Head of caudate nucleus (tissue), 42 donors: ENCODE measurements at regions not wholly inside any gene's neighbourhood (a gene's known extent, or its start where the extent isn't known, plus 50 kb on each side); places are given as distances from the start of the nearest gene placed in this dataset.

Experiments
- DNase-seq, 42 donors: peaks; one replicate each; pipeline versions ENCODE4 v3.0.0 to v3.0.0-alpha.2; 2020 to 2021; ENCODE audit warnings: mixed read lengths in 7 of 42
- intact Hi-C: fragments of 100-400 bp; cut with DNase I; formaldehyde crosslinking; loops from one replicate; pipeline ENCODE4 v1.15.0; 2022

DNA sequence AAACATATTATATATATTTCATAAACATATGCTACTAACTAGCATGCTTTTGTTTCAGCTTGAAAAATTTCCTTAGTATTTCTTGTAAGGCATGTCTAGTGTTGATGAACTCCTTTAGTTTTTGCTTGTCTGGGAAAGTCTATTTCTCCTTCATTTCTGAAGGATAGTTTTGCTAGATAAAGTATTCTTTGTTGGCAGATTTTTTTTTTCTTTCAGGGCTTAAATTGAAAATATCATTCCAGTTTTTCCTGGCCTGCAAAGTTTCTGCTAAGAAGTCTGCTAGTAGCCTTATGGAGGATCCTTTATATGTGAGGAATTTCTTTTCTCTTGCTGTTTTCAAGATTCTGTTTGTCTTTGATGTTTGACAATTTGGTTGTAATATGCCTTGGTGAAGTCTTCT is 183.5 kb downstream of the SLC4A3 start:
- intact Hi-C loops: no loop called here
- DNase-seq: no peak

DNA sequence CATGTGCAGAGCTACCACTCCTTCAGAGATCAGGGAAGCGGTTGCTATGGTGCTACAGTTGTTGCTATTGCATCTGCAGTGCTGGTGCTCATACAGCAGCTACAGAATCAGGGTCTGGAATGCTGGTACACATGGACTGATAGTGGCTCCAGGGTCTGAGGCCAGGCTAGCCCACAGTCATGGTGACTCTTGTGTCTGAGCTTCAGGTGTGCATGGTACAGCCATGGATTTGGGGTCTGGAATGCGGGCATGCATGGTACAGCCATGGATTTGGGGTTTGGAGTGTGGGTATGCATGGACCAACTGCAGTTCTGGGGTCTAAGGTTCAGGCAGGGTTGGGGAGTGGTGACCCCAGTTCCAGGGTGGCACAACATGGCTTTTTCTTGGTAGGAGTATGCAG is 185.2 kb downstream of the SLC4A3 start:
- no peak for DNase-seq
- intact Hi-C loops: no loop called here

GRCh38 chr2:219820767-219821166 is 193.3 kb downstream of the SLC4A3 start:
- intact Hi-C loops: no loop called here
- no peak for DNase-seq

DNA sequence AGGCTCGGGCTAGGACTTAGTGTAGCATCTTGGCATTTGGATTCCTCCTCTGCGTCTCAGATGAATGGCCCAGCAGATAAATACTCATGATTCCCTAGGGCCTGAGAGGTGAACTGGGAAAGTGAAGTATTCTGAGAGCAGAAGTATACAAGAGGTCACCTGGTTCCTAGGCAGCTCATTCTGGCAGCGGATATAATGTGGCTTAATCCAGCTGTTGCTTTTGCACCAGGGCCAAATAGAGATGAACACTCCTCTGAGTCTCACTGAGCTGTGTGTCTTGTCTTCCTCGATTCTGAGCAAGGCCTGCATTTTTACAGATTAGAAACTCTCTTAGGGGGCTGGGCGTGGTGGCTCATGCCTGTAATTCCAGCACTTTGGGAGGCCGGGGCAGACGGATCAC is 196.1 kb downstream of the SLC4A3 start:
- no peak for DNase-seq
- intact Hi-C loops: no loop called here

GRCh38 chr2:219824996-219825395 is 197.6 kb downstream of the SLC4A3 start:
- DNase-seq: no peak
- intact Hi-C loops: no loop called here

DNA sequence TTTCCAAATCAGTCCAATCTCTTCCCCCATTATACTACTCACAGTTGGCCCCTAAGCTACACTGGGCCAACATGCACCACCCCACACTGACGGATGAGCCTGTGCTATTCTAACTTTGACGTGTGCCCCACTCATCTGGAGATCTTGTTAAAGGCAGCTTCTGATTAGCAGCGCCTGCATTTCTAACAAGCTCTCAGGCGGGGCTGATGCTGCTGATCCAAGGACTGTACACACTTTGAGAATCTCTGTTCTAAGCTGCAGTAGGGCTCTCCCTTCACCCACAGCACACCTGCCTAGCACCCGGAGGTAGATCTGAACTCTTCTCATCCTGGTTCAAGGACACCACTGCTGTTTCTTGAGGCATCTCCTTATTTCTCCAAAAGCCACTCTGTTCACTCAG is 200.7 kb downstream of the SLC4A3 start:
- intact Hi-C loops: no loop called here
- peak in 1 of 42 donors; percentile 9 for DNase-seq

DNA sequence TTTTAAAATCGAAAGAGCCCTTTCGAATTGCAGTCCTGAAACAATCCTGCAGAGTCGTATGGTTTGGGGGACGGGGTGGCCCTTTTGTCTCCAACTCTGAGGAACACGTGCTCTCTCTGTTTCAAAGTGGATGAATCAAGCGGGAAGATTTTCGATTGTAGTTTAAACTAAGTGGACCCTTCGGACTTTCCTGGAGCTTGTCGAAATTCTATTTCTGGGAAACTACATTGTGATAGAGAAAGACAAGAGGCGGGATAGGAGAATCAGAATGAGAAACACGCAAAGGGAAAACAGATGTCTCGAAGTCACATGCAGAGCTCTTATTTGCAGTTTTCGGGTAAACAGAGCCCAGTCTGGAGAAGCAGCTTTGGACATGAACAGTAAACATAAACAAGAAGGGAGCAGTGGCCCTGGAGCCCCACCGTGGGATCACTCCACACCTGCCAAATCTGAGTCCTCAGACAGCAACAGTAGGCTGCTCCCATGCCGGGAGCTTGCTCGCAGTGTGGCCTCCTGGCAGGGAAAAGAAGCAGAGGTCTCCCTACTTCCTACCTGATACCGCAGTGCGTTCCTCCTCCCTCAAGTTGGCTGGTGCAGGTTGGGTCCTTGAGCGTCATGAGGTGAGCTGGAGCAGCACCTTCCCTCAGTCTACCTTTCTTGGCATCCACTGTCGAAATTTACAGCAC is 202.4 kb downstream of the SLC4A3 start:
- intact Hi-C loops: no loop called here
- no peak for DNase-seq

DNA sequence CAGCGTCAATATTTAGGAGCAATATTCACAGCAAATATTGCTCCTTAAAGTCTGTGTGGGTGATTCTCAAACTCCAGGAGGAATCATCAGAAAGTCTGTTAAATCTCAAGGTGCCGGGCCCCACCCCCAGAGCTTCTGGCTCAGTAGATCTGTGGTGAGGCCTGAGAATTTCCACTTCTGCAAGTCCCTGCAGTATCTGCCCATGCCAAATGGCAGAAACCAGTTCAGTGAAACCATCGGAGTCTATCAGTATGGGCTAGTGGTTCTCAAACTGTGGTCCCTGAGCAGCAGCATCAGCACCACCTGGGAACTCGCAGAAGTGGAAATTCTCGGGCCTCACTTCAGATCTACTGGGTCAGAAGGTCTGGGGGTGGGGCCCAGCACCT is 202.9 kb downstream of the SLC4A3 start:
- intact Hi-C loops: no loop called here
- no peak for DNase-seq

GRCh38 chr2:219831957-219832356 is 204.5 kb downstream of the SLC4A3 start:
- intact Hi-C loops: no loop called here
- DNase-seq: no peak

GRCh38 chr2:219832904-219833303 is 205.5 kb downstream of the SLC4A3 start:
- intact Hi-C loops: no loop called here
- DNase-seq: no peak

DNA sequence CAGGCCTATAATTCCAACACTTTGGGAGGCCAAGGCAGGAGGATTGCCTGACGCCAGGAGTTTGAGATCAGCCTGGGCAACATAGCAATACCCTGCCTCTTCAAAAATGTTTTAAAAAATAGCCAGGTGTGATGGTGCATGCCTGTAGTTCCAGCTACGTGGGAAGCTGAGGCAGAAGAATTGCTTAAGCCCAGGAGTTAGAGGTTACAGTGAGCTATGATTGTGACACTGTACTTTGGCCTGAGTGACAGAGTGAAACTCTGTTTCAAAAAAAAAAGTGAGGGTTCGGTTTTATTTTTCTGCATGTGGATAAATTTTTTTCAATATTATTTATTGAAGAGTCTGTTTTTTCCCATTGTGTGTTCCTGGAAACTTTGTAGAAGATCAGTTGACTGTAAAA is 208.1 kb downstream of the SLC4A3 start:
- intact Hi-C loops: no loop called here
- DNase-seq: no peak

- peak in 15 of 42 donors; percentile 4 to 49 (median 21) for DNase-seq
- intact Hi-C loops: no loop called here
Measured at GRCh38 chr2:219836647-219837177, 209.3 kb downstream of the SLC4A3 start.

GRCh38 chr2:219844401-219845091 is 217.1 kb downstream of the SLC4A3 start:
- intact Hi-C loops: no loop called here
- no peak for DNase-seq

DNA sequence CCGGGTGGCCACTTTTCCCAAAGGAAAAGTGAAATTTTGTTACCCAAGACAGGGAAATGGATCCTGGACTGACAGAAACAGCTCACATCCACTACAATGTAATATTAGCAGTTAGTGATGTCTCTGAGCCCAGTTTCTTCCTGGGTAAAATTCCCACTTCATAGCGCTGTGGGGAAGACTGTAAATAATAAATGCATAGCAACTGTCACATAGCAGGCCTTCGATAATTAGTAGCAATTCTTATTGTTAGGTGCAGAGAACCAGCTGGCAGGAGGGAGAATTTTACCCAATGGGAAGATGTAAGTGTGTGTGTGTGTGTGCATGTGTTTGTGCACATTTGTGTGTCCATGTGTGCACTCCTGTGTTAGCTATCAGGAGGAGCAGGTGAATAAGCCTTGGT is 221.5 kb downstream of the SLC4A3 start:
- DNase-seq: no peak
- intact Hi-C loops: no loop called here

DNA sequence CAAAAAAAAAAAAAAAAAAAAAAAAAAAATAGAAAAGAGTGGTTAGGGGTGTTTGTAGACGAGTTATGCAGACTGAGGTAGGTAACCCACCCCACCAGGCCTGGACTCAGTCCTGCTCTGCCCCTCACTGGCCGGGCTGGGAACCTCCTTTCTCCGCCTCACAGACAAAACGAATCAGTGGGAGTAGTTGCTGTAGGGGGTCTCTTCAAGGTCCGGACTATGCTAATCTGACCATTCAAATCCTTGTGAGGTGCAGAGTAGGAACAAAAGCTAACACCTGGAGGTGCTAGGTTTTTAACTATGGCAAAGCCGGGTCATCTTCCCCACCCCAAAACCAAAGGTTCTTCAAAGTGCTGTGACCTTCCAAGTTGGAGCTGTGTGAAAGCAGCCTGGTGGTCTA is 223.7 kb downstream of the SLC4A3 start:
- no peak for DNase-seq
- intact Hi-C loops: no loop called here

DNA sequence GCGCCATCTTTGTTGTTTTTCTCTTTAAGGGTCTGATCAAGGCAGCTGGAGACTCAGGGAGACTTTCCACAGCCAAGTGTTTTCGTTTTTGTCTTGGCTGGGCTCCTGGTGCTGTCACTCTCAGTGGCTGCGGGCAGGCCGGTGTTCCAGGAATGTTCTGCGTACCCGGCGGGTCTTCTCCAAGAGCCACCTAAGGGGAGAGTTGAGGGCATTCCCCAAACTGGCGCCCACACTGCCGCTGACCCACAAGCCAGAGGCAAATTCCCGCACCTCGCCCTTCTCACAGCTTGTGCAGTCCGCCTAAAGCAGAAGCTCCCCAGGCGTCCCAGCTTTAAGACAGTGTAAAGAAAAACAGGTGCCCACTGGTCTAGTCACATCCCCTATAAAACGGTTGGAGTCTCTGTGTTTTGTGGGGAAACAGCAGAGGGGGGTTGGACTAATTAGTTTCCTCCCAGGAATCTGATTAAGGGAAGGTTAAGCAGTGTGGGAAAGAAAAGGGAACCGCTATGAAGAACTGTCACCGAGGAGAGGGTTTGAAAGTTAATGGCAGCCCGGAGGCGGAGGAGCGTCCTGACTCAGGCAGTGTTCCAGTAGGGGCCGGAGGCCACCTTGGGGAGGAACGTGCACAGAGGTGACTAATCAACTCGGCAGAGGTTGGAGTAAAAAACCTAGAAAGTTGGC is 224.5 kb downstream of the SLC4A3 start:
- peak in 11 of 42 donors; percentile 1 to 40 (median 11) for DNase-seq
- intact Hi-C loops: no loop called here

- DNase-seq: no peak
- intact Hi-C loops: no loop called here
Measured at GRCh38 chr2:219852626-219853025, 225.2 kb downstream of the SLC4A3 start.

DNA sequence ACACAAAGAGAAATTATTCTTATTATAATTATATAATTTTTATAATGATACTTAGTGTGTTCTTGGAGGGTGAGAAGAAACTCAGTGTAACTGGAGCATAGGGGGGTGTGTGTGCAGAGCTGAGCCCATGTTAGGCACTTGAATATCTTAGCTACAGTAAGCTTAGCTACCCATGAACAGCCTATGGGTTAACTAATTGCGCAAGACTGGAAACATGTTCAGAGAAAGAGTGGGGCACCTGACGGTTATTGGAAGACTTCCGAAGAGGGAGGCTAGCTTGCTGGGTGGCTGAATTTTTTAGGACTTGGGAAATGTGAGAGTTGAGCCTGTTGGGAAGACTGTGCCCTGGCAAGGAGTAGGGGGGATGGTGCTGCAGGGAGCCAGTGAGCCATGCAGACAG is 229.2 kb downstream of the SLC4A3 start:
- DNase-seq: no peak
- intact Hi-C loops: no loop called here

- DNase-seq: no peak
- intact Hi-C loops: no loop called here
Measured at GRCh38 chr2:219857751-219858150, 230.3 kb downstream of the SLC4A3 start.

DNA sequence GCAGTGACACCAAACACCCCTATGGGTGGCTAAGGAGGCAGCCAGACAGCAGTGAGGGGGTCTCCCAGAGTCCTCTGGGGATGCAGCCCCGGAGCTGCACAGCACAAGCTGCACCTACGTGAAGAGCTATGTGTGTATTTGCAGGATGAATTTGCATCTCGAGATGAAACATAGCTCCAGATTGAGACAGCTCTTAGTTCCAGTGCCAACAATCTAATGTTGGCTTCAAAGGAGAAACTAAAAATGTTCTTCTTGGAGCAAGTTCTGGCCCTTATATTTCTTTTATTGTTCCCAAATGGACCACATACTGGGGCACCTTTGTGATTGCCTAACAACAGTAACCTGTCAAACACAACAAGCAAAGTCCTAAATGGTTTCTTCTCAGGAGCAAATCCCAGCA is 233.9 kb downstream of the SLC4A3 start:
- no peak for DNase-seq
- intact Hi-C loops: no loop called here
